Liver (tissue), 8 donors: ENCODE measurements at regions not wholly inside any gene's neighbourhood (a gene's known extent, or its start where the extent isn't known, plus 50 kb on each side); places are given as distances from the start of the nearest gene placed in this dataset.
"Not testable (repeated sequence)": the region's sequence is repeated elsewhere in the genome, so short reads cannot be mapped to it uniquely, and the experiment has no call there.

Experiments
- DNase-seq: peaks from one replicate; pipeline ENCODE4 v3.0.0-alpha.2; 2017; ENCODE audit warnings: low spot score
- H3K27ac ChIP-seq, 2 donors: one replicate each; pipeline ENCODE4 v1.7.0; 2013; ENCODE audit warnings: inconsistent platforms in 2 of 2, low read length in 2 of 2, control low read depth in 1 of 2, low read depth in 1 of 2, mild to moderate bottlenecking in 1 of 2
- H3K27me3 ChIP-seq, 4 donors: one replicate each; pipeline versions ENCODE4 v1.6.1 to v1.7.0; 2013; ENCODE audit warnings: low read length in 3 of 4, inconsistent platforms in 1 of 4, mild to moderate bottlenecking in 1 of 4, moderate library complexity in 1 of 4; ENCODE audit not compliant: control insufficient read depth in 4 of 4, insufficient read depth in 4 of 4
- H3K36me3 ChIP-seq, 4 donors: one replicate each; pipeline versions ENCODE4 v1.6.1 to v1.7.0; 2013; ENCODE audit warnings: low read length in 3 of 4, mild to moderate bottlenecking in 3 of 4, low read depth in 1 of 4, moderate library complexity in 1 of 4; ENCODE audit not compliant: control insufficient read depth in 4 of 4, insufficient read depth in 3 of 4
- H3K4me1 ChIP-seq, 4 donors: one replicate each; pipeline versions ENCODE4 v1.6.1 to v1.7.0; 2013; ENCODE audit warnings: low read length in 3 of 4, mild to moderate bottlenecking in 3 of 4, moderate library complexity in 1 of 4; ENCODE audit not compliant: control insufficient read depth in 4 of 4, insufficient read depth in 4 of 4
- H3K4me3 ChIP-seq, 3 donors: one replicate each; pipeline versions ENCODE4 v1.6.1 to v1.7.0; 2013; ENCODE audit warnings: low read length in 3 of 3, control low read depth in 1 of 3, low read depth in 1 of 3, mild to moderate bottlenecking in 1 of 3
- H3K9ac ChIP-seq, 2 donors: one replicate each; pipeline ENCODE4 v1.7.0; 2013; ENCODE audit warnings: low read length in 2 of 2, mild to moderate bottlenecking in 2 of 2, moderate library complexity in 2 of 2, control low read depth in 1 of 2, low read depth in 1 of 2
- H3K9me3 ChIP-seq, 4 donors: one replicate each; pipeline versions ENCODE4 v1.6.1 to v1.7.0; 2013; ENCODE audit warnings: low read length in 3 of 4; ENCODE audit not compliant: control insufficient read depth in 4 of 4
- FOXA2 ChIP-seq: IDR thresholded peaks from 2 replicates; pipeline ENCODE4 v1.6.1; 2016; ENCODE audit warnings: antibody characterized with exemption
- GABPA ChIP-seq, 2 donors: IDR thresholded peaks in 1 of 2; conservative IDR thresholded peaks in 1 of 2; 2 replicates each; pipeline ENCODE4 v1.6.1; 2016; ENCODE audit warnings: antibody characterized with exemption in 2 of 2, mild to moderate bottlenecking in 1 of 2, moderate library complexity in 1 of 2
- HNF4A ChIP-seq, 2 donors: conservative IDR thresholded peaks; 2 replicates each; pipeline ENCODE4 v1.6.1; 2016; ENCODE audit warnings: antibody characterized with exemption in 2 of 2, mild to moderate bottlenecking in 2 of 2
- HNF4G ChIP-seq: IDR thresholded peaks from 2 replicates; pipeline ENCODE4 v1.6.1; 2016; ENCODE audit warnings: antibody characterized with exemption
- JUND ChIP-seq, 2 donors: IDR thresholded peaks; 2 replicates each; pipeline ENCODE4 v1.6.1; 2016; ENCODE audit warnings: antibody characterized with exemption in 2 of 2
- NR2F2 ChIP-seq: IDR thresholded peaks from 2 replicates; pipeline ENCODE4 v1.6.1; 2016; ENCODE audit warnings: antibody characterized with exemption
- RAD21 ChIP-seq, 2 donors: IDR thresholded peaks; 2 replicates each; pipeline ENCODE4 v1.6.1; 2016; ENCODE audit warnings: antibody characterized with exemption in 2 of 2, mild to moderate bottlenecking in 2 of 2
- RXRA ChIP-seq, 2 donors: IDR thresholded peaks; 2 replicates each; pipeline ENCODE4 v1.6.1; 2017 to 2018; ENCODE audit warnings: antibody characterized with exemption in 2 of 2, mild to moderate bottlenecking in 1 of 2
- SP1 ChIP-seq: IDR thresholded peaks from 2 replicates; pipeline ENCODE4 v1.6.1; 2018; ENCODE audit warnings: antibody characterized with exemption, mild to moderate bottlenecking
- TAF1 ChIP-seq: conservative IDR thresholded peaks from 2 replicates; pipeline ENCODE4 v1.6.1; 2016; ENCODE audit warnings: antibody characterized with exemption, mild to moderate bottlenecking
- WGBS: extraction: QIAGEN DNeasy Blood & Tissue Kit; methylation state at CpG from one replicate; pipeline ENCODE4 v1.1.7; 2013; 5-methylcytosine and 5-hydroxymethylcytosine counted together
- TF ChIP-seq, protein P1 (sequence below): fragments of 150-350 bp; IDR thresholded peaks from 2 replicates; pipeline ENCODE4 v1.5.1; 2017; ENCODE audit warnings: improper control_type of control experiment, low read depth, low read length; ENCODE audit not compliant: missing input control
- TF ChIP-seq, protein P2 (sequence below): IDR thresholded peaks from 2 replicates; pipeline ENCODE4 v1.6.1; 2016; ENCODE audit warnings: antibody characterized with exemption
- TF ChIP-seq, protein P3 (sequence below): IDR thresholded peaks from 2 replicates; pipeline ENCODE4 v1.6.1; 2016; ENCODE audit warnings: antibody characterized with exemption
- TF ChIP-seq, protein P4 (sequence below): IDR thresholded peaks from 2 replicates; pipeline ENCODE4 v1.6.1; 2016; ENCODE audit warnings: antibody characterized with exemption
- donor health status: healthy.
- donor health status: healthy.
- donor health status: healthy.
- donor health status: healthy.
- donor health status: healthy.

DNA sequence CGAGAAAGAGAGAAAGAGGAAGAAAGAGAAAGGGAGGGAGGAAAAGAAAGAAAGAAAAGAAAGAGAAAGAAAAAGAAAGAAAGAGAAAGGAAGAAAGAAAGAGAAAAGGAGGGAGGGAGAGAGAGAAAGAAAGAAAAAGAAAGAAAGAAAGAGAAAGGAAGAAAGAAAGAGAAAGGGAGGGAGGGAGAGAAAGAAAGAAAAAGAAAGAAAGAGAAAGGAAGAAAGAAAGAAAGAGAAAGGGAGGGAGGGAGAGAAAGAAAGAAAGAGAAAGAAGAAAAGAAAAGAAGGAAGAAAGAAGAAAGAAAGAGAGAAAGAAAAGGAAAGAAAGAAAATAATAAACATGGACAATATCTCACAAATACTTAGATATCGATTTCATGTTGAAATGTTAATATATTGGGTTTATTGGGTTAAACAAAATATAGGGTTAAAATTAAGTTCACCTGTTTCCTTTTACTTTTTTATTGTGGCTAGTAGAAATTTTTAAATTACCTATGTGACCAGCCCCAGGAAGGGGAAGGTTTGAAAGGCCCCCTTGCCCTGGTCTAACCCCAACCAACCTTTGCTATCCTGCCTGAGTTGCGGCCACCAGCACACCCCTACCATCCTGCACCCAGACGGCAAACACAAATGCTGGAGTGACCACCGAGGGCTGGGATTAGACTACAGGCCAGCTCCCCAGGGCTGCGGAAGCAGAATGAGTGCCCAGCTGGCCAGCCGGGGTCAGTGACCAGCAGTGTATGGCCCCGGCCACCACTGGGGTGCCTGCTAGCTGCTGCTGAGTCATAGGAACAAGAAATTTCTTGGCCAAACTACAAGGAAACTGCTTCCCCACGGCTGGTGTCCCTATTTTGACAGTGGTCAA lies 81.0 kb upstream of the FGF3 start (continued):
- TF ChIP-seq NR2F2 = peak; percentile 93
- TF ChIP-seq GABPA (IDR thresholded peaks at IDR 0.05 in 1 of 2, conservative IDR thresholded peaks at IDR 0.05 in 1 of 2) = peak in 1 of 2 donors; percentile 71
- peak; percentile 30 for TF ChIP-seq FOXA2
- TF ChIP-seq RXRA (IDR thresholded peaks at IDR 0.05) = peak; percentile 100
- TF ChIP-seq TAF1 = no peak

DNA sequence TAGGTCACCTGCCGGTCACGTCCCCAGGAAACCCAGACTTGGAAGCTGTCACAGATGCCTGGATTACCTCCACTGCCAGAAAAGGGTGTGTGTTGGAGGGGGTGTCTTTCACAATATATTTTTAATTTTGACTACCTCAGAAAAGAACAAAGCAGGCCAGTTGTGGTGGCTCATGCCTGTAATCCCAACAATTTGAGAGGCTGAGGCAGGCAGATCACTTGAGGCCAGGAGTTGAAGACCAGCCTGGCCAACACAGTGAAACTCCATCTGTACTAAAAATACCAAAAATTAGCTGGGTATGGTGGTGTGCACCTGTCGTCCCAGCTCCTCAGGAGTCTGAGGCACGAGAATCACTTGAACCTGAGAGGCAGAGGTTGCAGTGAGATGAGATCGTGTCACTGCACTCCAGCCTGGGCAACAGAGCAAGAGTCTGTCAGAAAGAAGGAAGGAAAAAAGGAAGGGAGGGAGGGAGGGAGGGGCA lies 81.6 kb upstream of the FGF3 start:
- H3K27ac ChIP-seq, H3K4me3 ChIP-seq, DNase-seq, H3K9ac ChIP-seq, H3K27me3 ChIP-seq, H3K36me3 ChIP-seq, H3K9me3 ChIP-seq: not testable (repeated sequence)
- 26% methylated on average over 5 of the region's 5 CpGs for WGBS
- H3K4me1 ChIP-seq = peaks cover 2 to 12% (median 10%) of the 10 kb centered on the region in 4 donors
- TF ChIP-seq RXRA (IDR thresholded peaks at IDR 0.05) = peak; percentile 81 to 88

DNA sequence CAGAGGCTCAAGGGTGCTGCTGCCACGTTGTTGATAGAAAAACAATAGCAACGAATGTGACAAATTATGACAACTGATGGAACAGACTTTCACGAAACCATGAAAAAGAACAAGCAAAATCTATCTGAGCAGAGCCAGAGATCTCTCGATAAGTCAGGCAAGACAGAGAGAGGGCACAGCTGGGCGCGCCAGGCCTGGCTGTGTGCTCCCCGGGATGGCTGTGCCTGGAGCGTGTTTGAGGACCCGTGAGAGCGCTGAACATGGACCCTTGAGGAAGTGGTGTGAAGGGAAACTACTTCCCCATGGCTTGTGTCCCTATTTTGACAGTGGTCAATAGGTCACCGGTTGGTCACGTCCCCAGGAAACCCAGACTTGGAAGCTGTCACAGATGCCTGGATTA lies 83.1 kb upstream of the FGF3 start:
- no peak overlapping the region for H3K9ac ChIP-seq
- DNase-seq = no peak
- no peaks in the 10 kb centered on the region for H3K27me3 ChIP-seq
- H3K9me3 ChIP-seq = no peaks in the 10 kb centered on the region
- WGBS = 81% methylated on average over 12 of the region's 12 CpGs
- no peaks in the 10 kb centered on the region for H3K36me3 ChIP-seq
- peaks cover 2 to 12% (median 10%) of the 10 kb centered on the region in 4 donors for H3K4me1 ChIP-seq
- H3K27ac ChIP-seq = no peak overlapping the region
- H3K4me3 ChIP-seq = no peak overlapping the region
- TF ChIP-seq, protein P1, sequence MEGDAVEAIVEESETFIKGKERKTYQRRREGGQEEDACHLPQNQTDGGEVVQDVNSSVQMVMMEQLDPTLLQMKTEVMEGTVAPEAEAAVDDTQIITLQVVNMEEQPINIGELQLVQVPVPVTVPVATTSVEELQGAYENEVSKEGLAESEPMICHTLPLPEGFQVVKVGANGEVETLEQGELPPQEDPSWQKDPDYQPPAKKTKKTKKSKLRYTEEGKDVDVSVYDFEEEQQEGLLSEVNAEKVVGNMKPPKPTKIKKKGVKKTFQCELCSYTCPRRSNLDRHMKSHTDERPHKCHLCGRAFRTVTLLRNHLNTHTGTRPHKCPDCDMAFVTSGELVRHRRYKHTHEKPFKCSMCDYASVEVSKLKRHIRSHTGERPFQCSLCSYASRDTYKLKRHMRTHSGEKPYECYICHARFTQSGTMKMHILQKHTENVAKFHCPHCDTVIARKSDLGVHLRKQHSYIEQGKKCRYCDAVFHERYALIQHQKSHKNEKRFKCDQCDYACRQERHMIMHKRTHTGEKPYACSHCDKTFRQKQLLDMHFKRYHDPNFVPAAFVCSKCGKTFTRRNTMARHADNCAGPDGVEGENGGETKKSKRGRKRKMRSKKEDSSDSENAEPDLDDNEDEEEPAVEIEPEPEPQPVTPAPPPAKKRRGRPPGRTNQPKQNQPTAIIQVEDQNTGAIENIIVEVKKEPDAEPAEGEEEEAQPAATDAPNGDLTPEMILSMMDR = no peak
- TF ChIP-seq HNF4A (conservative IDR thresholded peaks at IDR 0.05) = no peak
- TF ChIP-seq HNF4G = no peak
- TF ChIP-seq, protein P2, sequence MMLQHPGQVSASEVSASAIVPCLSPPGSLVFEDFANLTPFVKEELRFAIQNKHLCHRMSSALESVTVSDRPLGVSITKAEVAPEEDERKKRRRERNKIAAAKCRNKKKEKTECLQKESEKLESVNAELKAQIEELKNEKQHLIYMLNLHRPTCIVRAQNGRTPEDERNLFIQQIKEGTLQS = no peak
- no peak for TF ChIP-seq FOXA2
- no peak for TF ChIP-seq JUND (IDR thresholded peaks at IDR 0.05)
- no peak for TF ChIP-seq TAF1
- TF ChIP-seq RXRA (IDR thresholded peaks at IDR 0.05) = no peak
- no peak for TF ChIP-seq RAD21 (IDR thresholded peaks at IDR 0.05)
- TF ChIP-seq, protein P3, sequence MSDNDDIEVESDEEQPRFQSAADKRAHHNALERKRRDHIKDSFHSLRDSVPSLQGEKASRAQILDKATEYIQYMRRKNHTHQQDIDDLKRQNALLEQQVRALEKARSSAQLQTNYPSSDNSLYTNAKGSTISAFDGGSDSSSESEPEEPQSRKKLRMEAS = no peak

DNA sequence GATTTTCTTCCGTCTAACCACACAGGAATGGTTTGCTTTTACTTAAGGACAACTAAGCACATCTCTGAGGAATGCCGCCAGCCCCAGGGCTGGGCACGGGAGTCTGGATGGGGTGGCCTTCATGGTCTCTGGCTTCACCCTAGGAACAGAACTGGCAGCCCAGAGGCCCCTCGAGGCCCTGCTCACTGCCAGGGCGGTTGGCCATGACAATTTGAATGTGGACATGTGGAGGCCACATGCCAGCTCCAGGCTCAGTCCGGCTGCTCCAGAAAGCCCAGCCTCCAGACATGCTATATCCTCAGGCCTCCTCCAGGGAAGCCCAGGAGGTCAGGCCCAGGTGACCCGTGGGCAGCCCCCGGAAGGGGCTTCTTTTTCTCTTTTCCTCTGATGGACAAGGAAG lies 84.0 kb upstream of the FGF3 start:
- DNase-seq = no peak
- no peak overlapping the region for H3K27ac ChIP-seq
- no peaks in the 10 kb centered on the region for H3K36me3 ChIP-seq
- TF ChIP-seq, protein P2 = no peak
- TF ChIP-seq, protein P4, sequence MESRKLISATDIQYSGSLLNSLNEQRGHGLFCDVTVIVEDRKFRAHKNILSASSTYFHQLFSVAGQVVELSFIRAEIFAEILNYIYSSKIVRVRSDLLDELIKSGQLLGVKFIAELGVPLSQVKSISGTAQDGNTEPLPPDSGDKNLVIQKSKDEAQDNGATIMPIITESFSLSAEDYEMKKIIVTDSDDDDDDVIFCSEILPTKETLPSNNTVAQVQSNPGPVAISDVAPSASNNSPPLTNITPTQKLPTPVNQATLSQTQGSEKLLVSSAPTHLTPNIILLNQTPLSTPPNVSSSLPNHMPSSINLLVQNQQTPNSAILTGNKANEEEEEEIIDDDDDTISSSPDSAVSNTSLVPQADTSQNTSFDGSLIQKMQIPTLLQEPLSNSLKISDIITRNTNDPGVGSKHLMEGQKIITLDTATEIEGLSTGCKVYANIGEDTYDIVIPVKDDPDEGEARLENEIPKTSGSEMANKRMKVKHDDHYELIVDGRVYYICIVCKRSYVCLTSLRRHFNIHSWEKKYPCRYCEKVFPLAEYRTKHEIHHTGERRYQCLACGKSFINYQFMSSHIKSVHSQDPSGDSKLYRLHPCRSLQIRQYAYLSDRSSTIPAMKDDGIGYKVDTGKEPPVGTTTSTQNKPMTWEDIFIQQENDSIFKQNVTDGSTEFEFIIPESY = no peak
- TF ChIP-seq RXRA (IDR thresholded peaks at IDR 0.05) (no peak), GABPA (IDR thresholded peaks at IDR 0.05 in 1 of 2, conservative IDR thresholded peaks at IDR 0.05 in 1 of 2) (no peak), SP1 (no peak), HNF4G (no peak)
- no peak overlapping the region for H3K9ac ChIP-seq
- no peaks in the 10 kb centered on the region for H3K9me3 ChIP-seq
- peaks cover 2 to 12% (median 10%) of the 10 kb centered on the region in 4 donors for H3K4me1 ChIP-seq
- WGBS = 89% methylated on average over 8 of the region's 8 CpGs
- no peaks in the 10 kb centered on the region for H3K27me3 ChIP-seq
- no peak overlapping the region for H3K4me3 ChIP-seq
